Breast epithelium (tissue), 4 donors: ENCODE measurements at regions not wholly inside any gene's neighbourhood (a gene's known extent, or its start where the extent isn't known, plus 50 kb on each side); places are given as distances from the start of the nearest gene placed in this dataset.

Source experiments
- DNase-seq, 2 donors: peaks; one replicate each; pipeline ENCODE4 v3.0.0-alpha.2; 2019; ENCODE audit warnings: low spot score in 2 of 2
- H3K27ac ChIP-seq, 2 donors: fragments of 200-600 bp; sonication (generic) in 1 of 2; one replicate each; pipeline ENCODE4 v1.5.1; 2016 to 2019; ENCODE audit warnings: mild to moderate bottlenecking in 1 of 2
- H3K27me3 ChIP-seq, 2 donors: fragments of 200-600 bp; sonication (generic) in 1 of 2; one replicate each; pipeline versions ENCODE4 v1.5.1 to v1.6.0; 2017 to 2019; ENCODE audit warnings: control low read depth in 1 of 2, mild to moderate bottlenecking in 1 of 2
- H3K36me3 ChIP-seq: fragments of 200-600 bp; one replicate; pipeline ENCODE4 v1.5.1; 2019
- H3K4me1 ChIP-seq, 2 donors: fragments of 200-600 bp; sonication (generic); one replicate each; pipeline ENCODE4 v1.5.1; 2016 to 2019; ENCODE audit warnings: control low read depth in 1 of 2
- H3K4me3 ChIP-seq, 3 donors: fragments of 200-600 bp; sonication (generic); 1 replicate in 2 of 3; 2 replicates in 1 of 3; pipeline ENCODE4 v1.5.1; 2016 to 2019; ENCODE audit warnings: mild to moderate bottlenecking in 3 of 3, moderate library complexity in 2 of 3
- H3K9me3 ChIP-seq, 2 donors: fragments of 200-600 bp; sonication (generic) in 1 of 2; one replicate each; pipeline ENCODE4 v1.5.1; 2016 to 2019; ENCODE audit warnings: control low read depth in 1 of 2
- POLR2A ChIP-seq: fragments of 450-650 bp; IDR thresholded peaks from one replicate; pipeline ENCODE4 v1.6.1; 2016; ENCODE audit warnings: antibody characterized with exemption, mild to moderate bottlenecking, moderate library complexity
- POLR2AphosphoS5 ChIP-seq, 3 donors: sonication (generic); formaldehyde crosslinking; IDR thresholded peaks; one replicate each; pipeline ENCODE4 v1.6.1; 2017; ENCODE audit warnings: antibody characterized with exemption in 3 of 3
- intact Hi-C: fragments of 100-400 bp; cut with DNase I; formaldehyde crosslinking; loops from one replicate; pipeline ENCODE4 v1.15.1; 2023; ENCODE audit warnings: low total_unique reads
- TF ChIP-seq, protein P1 (sequence below), 3 donors: fragments of 450-650 bp; IDR thresholded peaks; one replicate each; pipeline ENCODE4 v1.5.1; 2016 to 2017; ENCODE audit warnings: antibody characterized with exemption in 3 of 3, mild to moderate bottlenecking in 3 of 3, moderate library complexity in 3 of 3

DNA sequence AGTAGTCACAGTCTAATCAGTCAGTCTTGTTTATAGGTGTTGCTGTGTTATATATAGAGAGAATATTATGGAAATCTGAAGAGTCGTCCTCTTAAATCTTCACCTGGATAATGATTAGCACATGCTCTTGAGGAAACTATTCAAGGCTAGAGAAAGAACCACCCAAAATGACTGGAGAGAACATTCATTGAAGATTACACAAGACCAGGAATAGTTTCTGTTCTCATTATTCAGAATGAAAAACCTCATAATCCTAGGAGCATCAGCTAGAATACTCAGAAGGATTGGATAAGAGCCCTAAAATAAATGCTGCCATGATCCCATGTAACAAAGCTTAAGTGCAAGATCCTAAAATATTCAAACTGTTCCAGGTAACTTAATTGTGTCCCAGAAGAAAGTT, 278.2 kb upstream of the PREP start:
- H3K4me1 ChIP-seq = no peaks in the 10 kb centered on the region
- H3K9me3 ChIP-seq = peaks cover 7 to 17% of the 10 kb centered on the region in 2 donors
- no peak overlapping the region for H3K27ac ChIP-seq
- intact Hi-C loops = no loop called here
- DNase-seq = no peak
- TF ChIP-seq POLR2A (no peak), POLR2AphosphoS5 (IDR thresholded peaks at IDR 0.05) (no peak)
- TF ChIP-seq, protein P1, sequence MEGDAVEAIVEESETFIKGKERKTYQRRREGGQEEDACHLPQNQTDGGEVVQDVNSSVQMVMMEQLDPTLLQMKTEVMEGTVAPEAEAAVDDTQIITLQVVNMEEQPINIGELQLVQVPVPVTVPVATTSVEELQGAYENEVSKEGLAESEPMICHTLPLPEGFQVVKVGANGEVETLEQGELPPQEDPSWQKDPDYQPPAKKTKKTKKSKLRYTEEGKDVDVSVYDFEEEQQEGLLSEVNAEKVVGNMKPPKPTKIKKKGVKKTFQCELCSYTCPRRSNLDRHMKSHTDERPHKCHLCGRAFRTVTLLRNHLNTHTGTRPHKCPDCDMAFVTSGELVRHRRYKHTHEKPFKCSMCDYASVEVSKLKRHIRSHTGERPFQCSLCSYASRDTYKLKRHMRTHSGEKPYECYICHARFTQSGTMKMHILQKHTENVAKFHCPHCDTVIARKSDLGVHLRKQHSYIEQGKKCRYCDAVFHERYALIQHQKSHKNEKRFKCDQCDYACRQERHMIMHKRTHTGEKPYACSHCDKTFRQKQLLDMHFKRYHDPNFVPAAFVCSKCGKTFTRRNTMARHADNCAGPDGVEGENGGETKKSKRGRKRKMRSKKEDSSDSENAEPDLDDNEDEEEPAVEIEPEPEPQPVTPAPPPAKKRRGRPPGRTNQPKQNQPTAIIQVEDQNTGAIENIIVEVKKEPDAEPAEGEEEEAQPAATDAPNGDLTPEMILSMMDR (IDR thresholded peaks at IDR 0.05) = no peak
- no peaks in the 10 kb centered on the region for H3K36me3 ChIP-seq
- H3K27me3 ChIP-seq = no peaks in the 10 kb centered on the region
- no peak overlapping the region for H3K4me3 ChIP-seq

DNA sequence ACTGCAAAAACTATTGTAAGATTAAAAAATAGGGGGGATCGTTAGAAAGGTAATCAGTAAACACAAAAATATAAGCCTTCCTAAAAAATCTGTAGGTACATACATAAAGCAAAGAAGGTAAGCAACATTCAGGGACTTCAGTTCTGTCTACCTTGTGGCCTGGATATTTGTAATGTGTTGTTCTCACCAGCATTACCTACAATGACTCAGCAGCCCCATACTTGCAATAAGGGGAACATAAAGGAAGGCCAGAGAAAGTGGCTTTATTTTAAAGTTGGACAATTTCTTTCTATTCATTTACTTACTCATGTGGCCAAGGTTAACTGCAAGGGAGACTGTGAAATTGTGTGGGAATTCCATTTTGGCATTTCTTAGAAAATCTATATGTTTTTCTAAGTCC, 277.2 kb upstream of the PREP start:
- no peak overlapping the region for H3K4me3 ChIP-seq
- H3K4me1 ChIP-seq = no peaks in the 10 kb centered on the region
- H3K9me3 ChIP-seq = peaks cover 7 to 11% of the 10 kb centered on the region in 2 donors
- intact Hi-C loops = no loop called here
- H3K36me3 ChIP-seq = no peaks in the 10 kb centered on the region
- no peaks in the 10 kb centered on the region for H3K27me3 ChIP-seq
- no peak overlapping the region for H3K27ac ChIP-seq
- TF ChIP-seq, protein P1 (IDR thresholded peaks at IDR 0.05) = no peak
- no peak for TF ChIP-seq POLR2AphosphoS5 (IDR thresholded peaks at IDR 0.05)
- no peak for DNase-seq

DNA sequence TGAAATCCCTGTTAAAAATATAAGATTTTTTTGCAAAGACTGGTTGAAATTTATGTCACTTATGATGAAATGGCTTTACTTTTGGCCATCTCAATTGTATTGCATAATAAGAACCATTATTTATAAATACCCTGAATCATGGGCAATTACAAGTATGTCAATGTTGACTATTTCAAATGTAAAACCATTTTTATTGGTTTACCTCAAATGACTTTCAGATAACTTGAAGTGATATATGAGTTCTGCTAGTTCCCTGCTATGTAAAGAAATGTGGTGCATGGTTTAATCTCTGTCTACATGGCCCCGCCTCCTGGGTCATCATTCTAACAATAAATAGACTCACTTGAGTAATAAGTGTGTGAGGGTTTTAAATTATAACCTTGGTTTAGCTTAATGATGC, 275.6 kb upstream of the PREP start:
- Histone ChIP-seq H3K27me3 (no peaks in the 10 kb centered on the region), H3K4me1 (no peaks in the 10 kb centered on the region), H3K36me3 (no peaks in the 10 kb centered on the region), H3K27ac (no peak overlapping the region), H3K9me3 (peaks cover 7 to 11% of the 10 kb centered on the region in 2 donors), H3K4me3 (no peak overlapping the region)
- DNase-seq = no peak
- TF ChIP-seq POLR2AphosphoS5 (IDR thresholded peaks at IDR 0.05) (no peak), POLR2A (no peak)
- intact Hi-C loops = no loop called here

DNA sequence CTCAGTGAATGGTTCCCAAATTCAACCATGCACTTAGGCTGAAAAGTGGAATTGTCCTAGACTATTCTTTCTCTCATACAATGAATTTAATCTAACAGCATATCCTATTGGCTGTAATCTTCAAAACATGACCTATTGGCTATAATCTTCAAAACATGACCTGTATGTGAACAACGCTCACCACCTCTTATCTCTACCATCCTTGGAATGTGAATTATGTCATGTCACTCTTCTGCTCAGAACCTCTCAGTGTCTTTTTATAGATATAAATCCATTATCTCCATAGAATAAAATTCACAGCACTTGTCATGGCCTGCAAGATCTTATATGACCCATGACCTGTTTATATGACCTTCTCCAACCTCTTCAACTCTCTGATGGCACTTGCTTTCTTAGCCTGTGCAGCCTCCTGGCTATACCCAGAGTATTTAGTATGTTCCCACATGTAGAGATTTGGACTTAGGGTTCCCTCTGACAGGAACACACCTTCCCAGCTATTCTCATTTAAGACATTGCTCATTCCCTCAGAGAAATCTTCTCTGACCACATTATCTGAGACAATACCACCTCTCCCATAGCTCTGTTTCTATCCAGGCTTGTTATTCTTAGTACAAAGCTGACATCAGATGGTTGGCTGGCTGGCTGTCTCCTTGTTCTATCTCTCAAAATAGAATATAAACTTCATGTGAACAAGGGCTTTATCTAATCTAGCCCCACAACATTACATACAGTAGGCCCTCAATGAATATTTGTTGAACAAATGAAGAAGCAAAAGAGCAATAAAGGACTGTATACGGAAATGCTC, 275.0 kb upstream of the PREP start:
- intact Hi-C loops = no loop called here
- H3K4me1 ChIP-seq = no peaks in the 10 kb centered on the region

DNA sequence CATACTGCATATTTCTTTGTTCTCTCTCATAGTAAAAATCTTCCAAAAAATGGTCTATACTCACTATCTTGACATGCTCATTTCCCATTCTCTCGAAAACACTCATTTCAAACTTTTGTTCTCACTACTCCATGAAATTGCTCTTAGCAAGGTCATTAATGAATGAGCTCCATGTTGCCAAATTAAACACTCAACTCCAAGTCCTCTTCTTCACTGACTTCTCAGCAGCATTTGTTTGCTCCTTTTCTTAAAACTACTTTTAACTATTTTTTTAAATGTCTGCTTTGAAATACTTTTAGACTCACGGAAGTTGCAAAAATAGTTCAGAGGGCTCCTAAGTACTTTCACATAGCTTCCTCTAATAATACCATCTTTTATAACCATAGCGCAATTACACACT, 274.0 kb upstream of the PREP start:
- Histone ChIP-seq H3K4me3 (no peak overlapping the region), H3K36me3 (no peaks in the 10 kb centered on the region), H3K27me3 (no peaks in the 10 kb centered on the region), H3K27ac (no peak overlapping the region), H3K9me3 (peaks cover 7 to 11% of the 10 kb centered on the region in 2 donors), H3K4me1 (no peaks in the 10 kb centered on the region)
- TF ChIP-seq POLR2AphosphoS5 (IDR thresholded peaks at IDR 0.05) (no peak), POLR2A (no peak)
- TF ChIP-seq, protein P1 (IDR thresholded peaks at IDR 0.05) = no peak
- DNase-seq = no peak
- intact Hi-C loops = no loop called here

More for the DNA sequence above, 275.0 kb upstream of the PREP start:
- no peaks in the 10 kb centered on the region for H3K27me3 ChIP-seq
- DNase-seq = no peak
- H3K27ac ChIP-seq = no peak overlapping the region
- no peaks in the 10 kb centered on the region for H3K36me3 ChIP-seq
- TF ChIP-seq POLR2A (no peak), POLR2AphosphoS5 (IDR thresholded peaks at IDR 0.05) (no peak)
- TF ChIP-seq, protein P1 (IDR thresholded peaks at IDR 0.05) = no peak
- H3K9me3 ChIP-seq = peaks cover 7 to 11% of the 10 kb centered on the region in 2 donors
- no peak overlapping the region for H3K4me3 ChIP-seq
